Cardiac fibroblast (primary cell): ENCODE measurements at regions not wholly inside any gene's neighbourhood (a gene's known extent, or its start where the extent isn't known, plus 50 kb on each side); places are given as distances from the start of the nearest gene placed in this dataset.

Source experiments
- DNase-seq, 2 donors: peaks; one replicate each; pipeline versions ENCODE4 v3.0.0 to v3.0.0-alpha.2; 2010; ENCODE audit warnings: low read depth in 2 of 2
- H3K4me3 ChIP-seq, 2 donors: replicated peaks in 1 of 2; 1 replicate in 1 of 2; 2 replicates in 1 of 2; pipeline ENCODE4 v1.5.1; 2011; ENCODE audit warnings: low read depth in 2 of 2, low read length in 2 of 2, mild to moderate bottlenecking in 2 of 2, moderate library complexity in 1 of 2
- TF ChIP-seq, protein P1 (sequence below): IDR thresholded peaks from one replicate; pipeline ENCODE4 v1.5.1; 2011; ENCODE audit warnings: low read depth, mild to moderate bottlenecking, low read length, inconsistent platforms

- DNase-seq, result peak in 1 of 2 donors; percentile 27
- TF ChIP-seq, protein P1, sequence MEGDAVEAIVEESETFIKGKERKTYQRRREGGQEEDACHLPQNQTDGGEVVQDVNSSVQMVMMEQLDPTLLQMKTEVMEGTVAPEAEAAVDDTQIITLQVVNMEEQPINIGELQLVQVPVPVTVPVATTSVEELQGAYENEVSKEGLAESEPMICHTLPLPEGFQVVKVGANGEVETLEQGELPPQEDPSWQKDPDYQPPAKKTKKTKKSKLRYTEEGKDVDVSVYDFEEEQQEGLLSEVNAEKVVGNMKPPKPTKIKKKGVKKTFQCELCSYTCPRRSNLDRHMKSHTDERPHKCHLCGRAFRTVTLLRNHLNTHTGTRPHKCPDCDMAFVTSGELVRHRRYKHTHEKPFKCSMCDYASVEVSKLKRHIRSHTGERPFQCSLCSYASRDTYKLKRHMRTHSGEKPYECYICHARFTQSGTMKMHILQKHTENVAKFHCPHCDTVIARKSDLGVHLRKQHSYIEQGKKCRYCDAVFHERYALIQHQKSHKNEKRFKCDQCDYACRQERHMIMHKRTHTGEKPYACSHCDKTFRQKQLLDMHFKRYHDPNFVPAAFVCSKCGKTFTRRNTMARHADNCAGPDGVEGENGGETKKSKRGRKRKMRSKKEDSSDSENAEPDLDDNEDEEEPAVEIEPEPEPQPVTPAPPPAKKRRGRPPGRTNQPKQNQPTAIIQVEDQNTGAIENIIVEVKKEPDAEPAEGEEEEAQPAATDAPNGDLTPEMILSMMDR, result no peak
- H3K4me3 ChIP-seq, result no peak overlapping the region
These were observed 352.5 kb downstream of the GPM6A start for GRCh38 chr4:175459571-175459970.

GRCh38 chr4:175460414-175460813, 351.6 kb downstream of the GPM6A start:
- TF ChIP-seq, protein P1, result no peak
- DNase-seq, result no peak
- no peak overlapping the region for H3K4me3 ChIP-seq

- peak in 1 of 2 donors; percentile 31 for DNase-seq
- no peak overlapping the region for H3K4me3 ChIP-seq
- TF ChIP-seq, protein P1, result no peak
These were observed 342.6 kb downstream of the GPM6A start for GRCh38 chr4:175469514-175469913.

GRCh38 chr4:175470131-175470530, 341.9 kb downstream of the GPM6A start:
- TF ChIP-seq, protein P1, result no peak
- no peak overlapping the region for H3K4me3 ChIP-seq
- peak in 1 of 2 donors; percentile 50 for DNase-seq

- no peak for DNase-seq
- no peak overlapping the region for H3K4me3 ChIP-seq
- TF ChIP-seq, protein P1, result no peak
These were observed 331.7 kb downstream of the GPM6A start for GRCh38 chr4:175480404-175480803.

DNA sequence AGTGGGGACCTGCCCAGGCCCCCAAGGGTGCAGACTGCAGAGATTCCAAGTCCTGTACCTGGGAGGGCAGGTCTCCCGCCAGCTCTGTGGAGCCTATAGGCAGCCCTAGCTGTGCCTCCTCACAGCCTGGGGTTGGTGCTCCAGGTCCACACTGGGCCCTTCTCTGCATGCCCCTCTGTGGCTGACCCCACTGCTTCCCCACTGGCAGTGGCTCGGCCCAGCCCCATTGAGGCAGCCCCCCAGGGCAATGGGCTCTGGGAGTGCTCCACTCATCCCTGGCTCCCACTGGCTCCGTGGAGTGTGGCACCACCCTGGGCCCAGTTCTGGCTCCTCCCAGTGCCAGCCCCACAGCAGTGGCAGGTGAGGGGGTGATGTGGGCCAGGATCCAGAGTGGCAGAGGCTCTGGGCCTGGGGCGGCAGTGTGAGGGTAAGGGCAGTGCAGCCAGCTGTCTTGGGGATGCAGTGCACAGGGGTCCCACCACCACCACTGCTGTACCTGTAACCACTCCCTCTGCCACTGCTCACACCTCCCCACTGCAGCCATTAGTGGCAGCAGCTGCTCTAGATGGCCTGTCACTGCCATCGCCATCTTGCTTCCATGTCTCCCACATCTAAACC, 312.2 kb downstream of the GPM6A start:
- DNase-seq, result no peak
- TF ChIP-seq, protein P1, result no peak
- H3K4me3 ChIP-seq, result no peak overlapping the region

DNA sequence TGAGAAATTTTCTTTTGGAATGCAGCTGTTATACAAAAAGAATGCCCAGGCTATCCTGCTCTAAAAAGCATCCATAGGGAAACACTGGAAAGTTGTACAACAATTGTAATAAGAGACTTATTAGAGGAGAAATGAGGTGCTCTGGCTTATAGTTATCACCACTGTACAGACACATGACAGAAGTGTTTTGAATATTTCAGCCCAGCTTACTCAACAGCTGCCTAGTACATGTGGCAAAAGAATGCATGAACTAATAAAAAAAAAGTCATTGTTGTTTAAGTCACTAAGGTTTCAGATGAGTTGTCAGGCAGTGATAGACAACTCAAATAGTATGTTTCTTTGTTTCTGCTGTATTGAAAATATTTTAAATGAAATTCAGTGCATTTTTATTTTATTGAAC, 307.7 kb downstream of the GPM6A start:
- peak in 1 of 2 donors; percentile 41 for DNase-seq
- no peak overlapping the region for H3K4me3 ChIP-seq
- TF ChIP-seq, protein P1, result no peak
